ENCODE measurements at regions not wholly inside any gene's neighbourhood (a gene's known extent, or its start where the extent isn't known, plus 50 kb on each side); places are given as distances from the start of the nearest gene placed in this dataset.

GRCh38 chr12:89200217-89200616, 152.1 kb downstream of the DUSP6 start:
- TF ChIP-seq, protein P1, sequence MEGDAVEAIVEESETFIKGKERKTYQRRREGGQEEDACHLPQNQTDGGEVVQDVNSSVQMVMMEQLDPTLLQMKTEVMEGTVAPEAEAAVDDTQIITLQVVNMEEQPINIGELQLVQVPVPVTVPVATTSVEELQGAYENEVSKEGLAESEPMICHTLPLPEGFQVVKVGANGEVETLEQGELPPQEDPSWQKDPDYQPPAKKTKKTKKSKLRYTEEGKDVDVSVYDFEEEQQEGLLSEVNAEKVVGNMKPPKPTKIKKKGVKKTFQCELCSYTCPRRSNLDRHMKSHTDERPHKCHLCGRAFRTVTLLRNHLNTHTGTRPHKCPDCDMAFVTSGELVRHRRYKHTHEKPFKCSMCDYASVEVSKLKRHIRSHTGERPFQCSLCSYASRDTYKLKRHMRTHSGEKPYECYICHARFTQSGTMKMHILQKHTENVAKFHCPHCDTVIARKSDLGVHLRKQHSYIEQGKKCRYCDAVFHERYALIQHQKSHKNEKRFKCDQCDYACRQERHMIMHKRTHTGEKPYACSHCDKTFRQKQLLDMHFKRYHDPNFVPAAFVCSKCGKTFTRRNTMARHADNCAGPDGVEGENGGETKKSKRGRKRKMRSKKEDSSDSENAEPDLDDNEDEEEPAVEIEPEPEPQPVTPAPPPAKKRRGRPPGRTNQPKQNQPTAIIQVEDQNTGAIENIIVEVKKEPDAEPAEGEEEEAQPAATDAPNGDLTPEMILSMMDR (IDR thresholded peaks at IDR 0.05) = no peak
- TF ChIP-seq POLR2A (IDR thresholded peaks at IDR 0.05) = no peak
